Right ventricle myocardium superior (tissue), 1 donor: ENCODE measurements at regions not wholly inside any gene's neighbourhood (a gene's known extent, or its start where the extent isn't known, plus 50 kb on each side); places are given as distances from the start of the nearest gene placed in this dataset.

Experiments used
- ATAC-seq: fragments of 200-7000 bp; cut with Tn5 transposase; one replicate; pipeline ENCODE4 v1.9.1; 2020; ENCODE audit warnings: mild to moderate bottlenecking; ENCODE audit not compliant: poor library complexity
- DNase-seq: peaks from one replicate; pipeline ENCODE4 v3.0.0-alpha.2; 2020
- intact Hi-C: fragments of 100-400 bp; cut with DNase I; formaldehyde crosslinking; loops from one replicate; pipeline ENCODE4 v1.11.2; 2022
- donor health status: DM: no; HTN: yes; CAD: no; lungs with severe emphysema.

DNA sequence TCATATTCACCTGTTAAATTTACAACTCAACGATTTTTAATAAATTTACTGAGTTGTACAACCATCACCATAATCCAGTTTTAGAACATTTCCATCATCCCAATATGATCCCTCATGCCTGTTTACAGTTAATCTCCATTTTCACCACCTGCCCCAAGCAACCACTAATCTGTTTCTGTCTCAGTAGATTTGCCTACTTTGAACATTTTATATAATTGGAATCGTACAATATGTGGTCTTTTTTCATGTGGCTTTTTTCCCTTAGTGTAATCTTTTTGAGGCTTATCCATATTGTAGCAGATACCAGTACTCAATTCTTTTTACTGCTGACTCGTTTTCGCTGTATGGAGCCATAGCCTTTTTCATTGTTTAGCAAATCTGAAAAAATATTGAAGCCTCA, 123.3 kb upstream of the STT3B start:
- intact Hi-C loops, result no loop called here
- ATAC-seq (no peak), DNase-seq (no peak)

DNA sequence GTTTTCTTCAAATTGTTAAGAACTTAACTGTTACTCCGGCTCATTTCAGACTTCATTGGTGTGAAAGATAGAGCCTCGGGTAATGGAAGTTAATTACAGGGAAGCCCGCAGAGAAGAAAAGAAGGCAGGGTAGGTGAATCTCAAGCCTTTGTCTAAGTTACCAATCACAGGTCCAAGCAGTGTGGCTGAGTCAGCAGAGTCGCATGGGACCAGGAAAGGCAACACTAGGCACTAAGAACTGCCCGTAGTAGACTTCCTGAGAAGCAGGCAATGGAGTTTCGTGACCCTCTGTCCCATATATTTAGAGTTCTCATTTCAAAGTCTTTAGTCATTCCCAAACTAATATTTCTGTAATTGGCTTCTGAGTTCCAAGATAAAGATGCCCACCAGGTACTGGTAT, 122.9 kb upstream of the STT3B start:
- DNase-seq (no peak), ATAC-seq (no peak)
- intact Hi-C loops, result no loop called here

DNA sequence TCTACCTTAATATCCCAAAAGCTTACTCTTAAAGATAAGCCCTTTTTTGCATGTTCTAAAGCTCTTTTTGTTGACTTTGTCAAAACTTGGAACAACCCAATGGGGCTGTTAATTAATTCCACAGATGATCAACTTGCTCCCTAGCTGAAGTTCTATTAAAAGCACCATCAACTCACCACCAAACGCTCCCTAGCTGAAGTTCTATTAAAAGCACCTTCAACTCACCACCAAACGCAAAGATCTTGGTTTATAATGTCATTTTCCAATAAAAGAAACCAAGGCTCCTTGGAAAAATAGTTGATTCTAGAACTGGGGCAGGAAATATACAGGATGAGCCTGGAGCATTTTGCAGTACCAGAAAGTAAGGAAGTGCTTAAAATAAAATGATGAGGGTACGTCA, 122.3 kb upstream of the STT3B start:
- intact Hi-C loops, result no loop called here
- ATAC-seq, result no peak
- DNase-seq, result no peak

DNA sequence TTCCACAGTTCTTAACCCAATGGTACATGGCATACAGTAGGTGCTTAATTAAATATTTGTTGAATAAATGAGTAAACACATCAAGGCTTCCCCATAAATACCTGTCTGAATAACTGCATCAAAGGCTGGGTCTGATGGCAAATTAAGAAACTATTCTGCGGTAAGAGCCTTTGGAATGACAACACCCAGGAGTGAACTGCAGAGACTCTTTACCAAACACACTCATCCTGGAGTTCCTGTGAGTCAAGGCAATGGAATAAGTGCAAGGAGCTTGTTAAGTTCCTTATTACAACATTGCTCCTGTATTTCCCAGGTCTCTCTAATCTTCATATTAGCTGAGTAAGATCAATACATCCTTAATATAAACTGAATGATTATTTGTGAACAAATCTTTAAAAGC, 119.9 kb upstream of the STT3B start:
- ATAC-seq (no peak), DNase-seq (no peak)
- intact Hi-C loops, result no loop called here

DNA sequence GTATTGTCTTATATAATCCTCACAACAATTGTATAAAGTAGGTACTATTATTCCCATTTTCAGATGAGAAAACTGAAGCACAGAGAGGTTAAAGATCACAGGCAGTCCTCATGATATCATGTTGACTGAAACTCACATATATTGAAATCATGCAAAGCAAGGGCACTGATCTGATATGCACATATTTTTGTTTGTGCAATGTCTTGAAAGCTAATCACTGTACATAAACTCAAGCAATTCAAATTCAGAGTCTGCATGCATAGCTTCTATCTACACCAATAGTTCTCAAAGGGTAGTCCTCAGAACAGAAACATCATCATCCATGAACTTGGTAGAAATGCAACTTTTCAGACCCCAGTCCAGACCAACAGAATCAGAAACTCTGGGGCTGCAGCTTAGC, 119.2 kb upstream of the STT3B start:
- intact Hi-C loops, result no loop called here
- ATAC-seq, result no peak
- no peak for DNase-seq

DNA sequence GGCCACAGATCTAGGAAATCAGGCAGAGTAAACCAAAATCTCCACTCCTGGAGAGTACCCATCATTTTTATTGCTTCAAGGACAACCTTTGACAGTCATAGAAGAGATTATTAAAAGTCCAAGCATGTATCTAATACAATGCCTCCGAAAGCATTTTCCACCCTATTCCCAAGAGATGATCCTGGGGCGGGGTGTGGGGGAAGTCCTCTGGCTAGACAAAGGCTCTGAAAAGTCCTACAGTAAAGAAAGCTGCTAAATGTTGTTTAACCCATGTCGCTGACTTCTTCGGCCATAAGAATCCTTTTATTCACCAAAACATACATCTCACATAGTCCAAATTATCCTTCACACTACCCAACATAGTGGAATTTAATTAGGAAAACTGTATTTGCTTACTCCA, 115.7 kb upstream of the STT3B start:
- no peak for DNase-seq
- no peak for ATAC-seq
- intact Hi-C loops, result no loop called here

DNA sequence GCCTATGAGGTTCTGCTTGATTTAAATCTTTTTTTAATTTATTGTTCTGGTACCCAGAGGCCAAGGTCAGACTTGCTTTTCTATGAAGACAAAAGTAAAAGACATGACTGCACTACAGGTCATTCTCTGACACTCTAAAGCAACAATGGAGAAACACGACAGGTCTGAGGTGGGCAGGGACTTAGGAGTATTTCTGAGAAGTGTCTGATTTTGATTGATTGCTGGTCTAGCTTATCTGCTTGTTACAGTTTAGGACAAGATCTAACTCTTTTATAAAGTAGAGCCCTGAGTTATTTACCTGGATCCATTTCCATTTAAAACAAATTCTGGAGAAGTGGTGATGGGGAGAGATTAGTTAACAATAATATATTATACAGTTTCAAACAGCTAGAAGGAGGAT, 115.2 kb upstream of the STT3B start:
- DNase-seq (no peak), ATAC-seq (no peak)
- intact Hi-C loops, result no loop called here

DNA sequence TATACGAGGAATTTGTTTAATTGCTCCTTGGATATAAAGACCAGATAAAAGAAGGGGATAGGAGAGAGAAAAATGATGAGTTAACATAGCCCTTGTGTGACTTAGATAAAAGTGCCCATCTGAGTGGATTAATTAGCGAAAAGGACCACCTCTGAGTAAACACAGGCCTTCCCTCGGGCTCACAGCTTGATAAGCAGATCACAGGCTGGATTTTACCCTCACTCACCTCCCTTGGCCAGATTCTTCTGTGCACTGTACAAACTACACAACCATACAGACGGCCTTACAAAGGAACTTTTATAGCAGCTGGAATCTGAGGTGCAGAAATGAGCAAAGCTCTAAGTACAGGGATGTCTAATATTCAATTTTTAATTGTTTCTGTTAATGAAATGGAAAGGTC, 112.4 kb upstream of the STT3B start:
- intact Hi-C loops, result no loop called here
- DNase-seq, result no peak
- ATAC-seq, result no peak

DNA sequence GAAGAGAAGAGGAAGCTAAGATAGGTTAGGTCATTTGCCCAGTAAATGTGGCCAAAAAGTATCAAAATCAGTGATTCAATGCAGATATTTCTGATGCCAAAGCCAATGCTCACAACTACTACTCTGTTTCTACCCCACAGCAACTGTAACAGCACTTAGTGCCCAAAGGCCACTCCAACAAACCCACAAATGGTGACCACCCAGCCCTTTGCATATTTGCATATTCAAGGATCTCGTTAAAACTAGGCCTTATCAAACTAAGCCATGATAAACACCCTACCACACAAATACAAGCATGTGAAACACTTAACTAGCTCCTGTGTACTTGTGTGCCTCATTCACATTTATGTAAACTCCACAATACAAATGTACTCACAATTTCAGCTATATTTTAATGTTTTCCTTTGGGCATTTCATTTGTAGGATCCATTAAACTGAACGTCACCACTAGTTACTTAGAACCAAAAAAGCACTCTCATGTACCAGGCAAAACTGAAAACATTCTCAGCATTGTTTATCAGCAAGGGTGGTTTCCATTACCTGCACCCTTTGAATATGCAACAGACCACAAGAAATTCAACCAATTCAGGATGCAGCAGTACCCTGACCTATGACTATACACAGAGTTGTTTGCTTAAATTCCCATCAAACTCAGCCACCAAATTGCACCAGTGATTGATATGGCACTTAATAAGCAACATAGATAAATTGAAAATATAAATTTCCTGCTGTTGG, 111.2 kb upstream of the STT3B start:
- intact Hi-C loops, result no loop called here
- DNase-seq, result no peak
- no peak for ATAC-seq

DNA sequence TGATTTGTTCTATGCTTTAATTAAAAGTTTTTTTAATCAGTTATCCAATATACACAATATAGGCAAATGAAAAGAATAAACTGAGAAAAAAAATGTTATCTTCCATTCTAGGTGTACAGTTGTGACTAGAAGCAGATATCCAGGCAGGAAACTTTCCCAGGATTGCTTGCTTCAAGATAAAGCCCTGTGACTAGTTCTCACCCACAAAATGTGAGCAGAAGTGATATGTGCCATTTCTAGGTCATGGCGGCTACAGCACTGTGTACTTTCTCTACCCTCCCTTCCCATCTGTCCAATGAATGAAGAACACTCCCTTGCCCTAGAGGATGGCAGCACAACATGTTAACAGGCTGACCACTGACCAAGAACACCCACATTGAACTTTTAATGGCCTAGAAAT, 110.5 kb upstream of the STT3B start:
- intact Hi-C loops, result no loop called here
- no peak for ATAC-seq
- no peak for DNase-seq

DNA sequence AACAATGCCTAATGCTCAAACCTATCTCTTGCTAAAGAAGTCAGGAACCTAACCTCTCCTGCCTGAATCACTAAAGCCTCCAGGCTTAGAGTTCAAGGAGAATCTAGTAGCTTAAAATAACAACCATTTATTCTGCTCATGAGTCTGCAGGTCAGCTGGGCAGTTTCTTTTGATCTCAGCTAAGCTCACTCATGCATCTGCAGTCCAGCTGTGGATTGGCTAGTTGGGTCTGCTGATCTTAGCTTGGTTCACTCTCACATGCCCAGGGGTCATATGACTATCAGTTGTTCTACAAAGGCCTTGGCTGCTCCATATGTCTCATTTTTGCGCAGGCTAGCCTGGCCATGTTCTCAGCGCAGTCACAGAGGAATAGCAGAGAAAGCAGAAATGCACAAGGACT, 109.2 kb upstream of the STT3B start:
- DNase-seq, result no peak
- intact Hi-C loops, result no loop called here
- no peak for ATAC-seq

DNA sequence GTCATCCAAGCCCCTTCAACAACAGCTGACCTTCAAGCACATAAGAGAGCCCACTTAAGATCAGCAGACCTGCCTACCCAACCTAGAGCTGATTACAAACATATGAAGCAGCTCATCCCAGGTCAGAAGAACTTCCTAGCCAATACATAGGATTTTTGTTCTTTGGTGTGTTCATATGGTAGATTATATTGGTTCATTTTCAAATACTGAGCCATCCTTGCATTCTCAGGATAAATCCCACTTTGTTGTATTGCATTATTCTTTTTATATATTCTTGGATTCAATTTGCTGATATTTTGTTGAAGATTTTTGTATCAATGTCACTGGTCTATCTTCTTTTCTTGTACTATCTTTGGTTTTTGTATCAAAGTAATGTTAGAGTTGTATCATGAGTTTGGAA, 107.3 kb upstream of the STT3B start:
- no peak for ATAC-seq
- DNase-seq, result no peak
- intact Hi-C loops, result no loop called here

DNA sequence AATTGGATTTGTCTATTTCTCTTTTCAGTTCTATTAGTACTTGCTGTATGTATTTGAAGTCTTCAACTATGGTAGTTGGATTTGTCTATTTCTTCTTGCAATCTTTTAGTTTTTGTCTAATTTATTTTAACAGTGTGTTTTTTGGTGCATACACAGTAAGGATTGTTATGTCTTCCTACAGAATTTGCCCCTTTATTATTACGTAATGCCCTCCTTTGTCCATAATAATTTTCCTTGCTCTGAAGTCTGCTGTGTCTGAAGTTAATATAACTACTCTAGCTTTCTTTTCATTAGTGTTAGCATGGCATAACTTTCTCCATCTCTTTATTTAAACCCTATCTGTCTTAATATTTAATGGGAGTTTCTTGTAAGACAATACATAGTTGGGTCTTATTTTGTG, 105.1 kb upstream of the STT3B start:
- ATAC-seq, result no peak
- intact Hi-C loops, result no loop called here
- DNase-seq, result no peak

DNA sequence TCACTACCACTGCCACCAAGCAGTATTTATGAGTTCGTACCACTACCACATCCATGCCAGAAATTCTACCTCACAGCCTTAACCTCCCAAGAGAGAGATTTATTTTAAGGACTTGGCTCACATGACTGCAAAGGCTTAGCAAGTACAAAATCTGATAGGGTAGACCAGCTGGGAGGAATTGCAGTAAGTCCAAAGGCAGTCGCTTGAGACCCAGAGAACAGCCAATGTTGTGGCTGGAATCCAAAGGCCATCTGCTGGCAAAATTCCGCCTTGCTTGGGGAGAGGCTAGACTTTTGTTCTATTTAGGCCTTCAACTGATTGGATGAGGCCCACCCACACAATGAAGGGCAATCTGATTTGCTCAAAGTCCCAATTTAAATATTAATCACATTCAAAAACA, 101.4 kb upstream of the STT3B start:
- ATAC-seq (peak; percentile 45), DNase-seq (peak; percentile 41)
- intact Hi-C loops, result no loop called here

DNA sequence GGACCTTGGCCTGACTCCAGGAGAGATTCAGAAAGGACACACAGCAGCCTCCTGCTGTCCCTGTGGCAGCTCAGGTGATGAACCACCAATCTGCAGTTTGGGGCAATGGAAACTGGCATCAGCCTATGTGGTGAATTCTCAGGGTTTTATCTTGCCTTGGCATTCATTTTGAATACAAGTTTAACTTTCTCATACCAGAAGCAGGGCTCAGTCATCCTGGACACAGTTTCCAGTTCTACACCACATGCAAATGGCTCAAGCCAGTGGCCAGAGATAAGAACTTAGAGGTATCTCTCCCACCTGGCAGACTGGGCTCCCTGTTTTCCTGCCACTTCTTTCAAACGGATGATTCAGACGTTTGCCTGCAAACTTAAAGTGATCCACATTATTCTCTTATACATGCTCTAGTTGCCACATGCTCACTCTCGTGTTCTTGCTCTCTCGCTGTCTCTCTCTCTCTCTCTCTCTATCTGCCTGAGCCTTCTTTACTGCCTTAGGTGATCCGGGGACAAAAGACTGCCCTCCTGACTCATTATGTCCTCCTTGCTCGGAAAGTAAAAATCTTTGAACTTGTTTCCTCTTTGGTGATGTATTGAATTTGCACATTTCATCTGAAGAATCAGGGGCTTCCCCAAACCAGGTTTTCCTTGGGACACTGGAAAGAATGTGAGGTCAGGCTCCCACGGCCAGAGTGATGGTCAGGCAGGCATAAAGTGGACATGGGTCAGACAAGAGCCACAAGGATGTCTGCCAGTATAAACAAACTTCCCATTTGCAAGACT, 99.6 kb upstream of the STT3B start:
- no peak for ATAC-seq
- intact Hi-C loops, result no loop called here
- DNase-seq, result no peak

DNA sequence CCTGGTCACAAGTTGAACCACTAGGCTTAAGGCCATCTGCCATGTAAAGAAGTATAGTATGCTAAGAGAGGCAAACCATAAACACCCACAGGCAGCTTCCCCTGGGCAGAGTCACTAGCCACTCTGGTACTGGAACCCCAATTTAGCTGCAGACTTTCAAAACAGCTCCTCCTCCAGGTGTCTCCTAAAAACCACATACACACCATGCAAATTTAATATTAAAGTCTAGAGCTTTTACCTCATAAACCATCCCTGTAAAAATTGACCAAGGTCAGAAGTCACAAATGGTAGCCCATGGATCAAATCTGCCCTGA, 99.1 kb upstream of the STT3B start:
- no peak for ATAC-seq

DNA sequence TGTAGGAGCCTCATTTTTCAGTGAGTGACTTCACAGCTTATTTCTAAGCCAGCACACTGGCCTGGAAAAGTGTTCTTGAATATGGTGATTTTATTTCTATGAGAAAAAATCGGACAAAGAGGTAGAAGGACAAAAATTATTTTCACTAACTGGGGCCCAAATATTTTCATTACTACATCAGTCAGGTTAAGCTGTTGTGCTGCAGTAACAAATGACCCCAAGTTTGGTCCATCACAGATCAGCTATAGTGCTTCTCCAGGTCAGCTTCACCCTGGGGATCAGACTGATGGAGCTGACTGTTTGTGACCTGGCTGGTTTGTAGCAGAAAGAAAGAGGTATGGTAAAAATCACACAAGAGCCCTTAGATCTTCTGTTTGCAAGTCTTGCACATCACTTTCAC, 97.9 kb upstream of the STT3B start:
- ATAC-seq, result no peak
- DNase-seq, result no peak
- intact Hi-C loops, result no loop called here

More for the DNA sequence above, 99.1 kb upstream of the STT3B start:
- intact Hi-C loops, result no loop called here
- no peak for DNase-seq

DNA sequence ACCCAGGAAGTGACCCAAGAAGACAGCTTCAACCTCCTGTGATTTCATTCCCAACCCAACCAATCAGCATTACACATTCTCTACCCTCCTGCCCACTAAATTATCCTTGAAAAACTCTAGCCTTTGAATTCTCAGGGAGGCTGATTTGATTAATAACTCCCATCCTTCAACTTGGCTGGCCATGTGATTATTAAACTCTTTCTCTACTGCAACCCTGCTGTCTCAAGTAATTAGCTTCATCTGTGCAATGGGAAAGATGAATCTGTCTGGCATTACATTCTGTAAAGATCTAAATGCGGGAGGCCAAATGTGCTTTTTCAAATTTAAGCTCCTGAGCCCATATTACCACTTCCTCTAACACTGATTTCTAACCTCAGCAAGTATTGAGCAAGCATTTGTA, 95.9 kb upstream of the STT3B start:
- intact Hi-C loops, result no loop called here
- no peak for DNase-seq
- no peak for ATAC-seq

DNA sequence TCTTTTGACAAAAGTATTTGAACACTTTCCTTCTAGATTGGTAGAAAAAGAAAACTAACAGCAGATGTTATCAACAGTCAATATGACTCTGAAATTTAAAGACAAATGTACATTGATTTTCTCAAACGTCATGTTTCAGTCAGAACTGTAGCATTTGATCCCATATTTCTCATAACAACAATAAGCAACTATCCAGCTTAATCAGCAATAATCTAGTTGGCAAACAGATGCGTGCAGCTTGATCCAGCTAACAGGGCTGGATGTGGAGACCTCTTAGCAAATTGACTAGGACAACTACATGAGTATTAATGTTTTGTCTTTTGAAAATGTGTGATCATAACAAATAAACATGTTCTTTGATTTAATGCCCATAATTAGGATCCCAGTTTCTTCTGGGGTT, 94.0 kb upstream of the STT3B start:
- no peak for DNase-seq
- ATAC-seq, result no peak
- intact Hi-C loops, result no loop called here

DNA sequence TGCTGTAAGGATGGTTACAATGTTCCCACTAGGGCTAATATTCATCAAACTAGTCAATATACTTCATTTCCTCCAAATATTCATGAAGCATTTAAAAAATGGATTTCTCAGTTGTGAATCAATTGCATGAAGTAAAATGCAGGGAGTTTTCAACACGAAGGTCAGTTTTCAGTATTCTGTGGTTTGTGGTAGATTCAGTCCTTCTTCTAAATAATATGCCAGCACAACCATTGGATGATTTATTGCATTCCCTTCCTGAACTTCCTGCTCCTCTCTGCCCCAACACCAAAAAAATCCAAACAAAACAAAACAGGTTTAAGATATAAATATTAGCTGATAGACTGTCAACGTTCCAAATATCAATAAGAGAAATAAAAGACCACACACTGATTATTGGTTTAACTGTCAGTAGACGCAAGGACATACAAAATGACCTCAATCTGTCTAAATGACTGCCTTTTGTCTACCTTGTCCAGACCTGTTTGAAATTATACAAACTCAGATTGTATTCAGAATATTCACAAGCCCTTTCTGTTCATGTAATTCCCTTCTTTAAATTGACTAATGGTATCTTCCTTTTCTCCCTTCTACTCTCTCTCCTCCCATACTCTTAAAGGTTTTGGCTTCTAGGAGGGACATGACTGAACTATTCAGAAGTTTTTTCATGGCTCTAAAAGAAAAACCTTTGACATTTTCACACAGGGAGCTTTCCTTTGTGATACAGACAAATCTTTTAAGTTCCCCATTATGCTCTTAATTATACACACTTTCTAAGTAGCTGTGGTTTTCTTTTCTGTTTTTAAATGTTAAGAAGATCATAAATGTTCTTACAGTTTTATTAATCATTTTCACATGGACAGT, 92.6 kb upstream of the STT3B start:
- intact Hi-C loops, result no loop called here
- no peak for DNase-seq

More for the DNA sequence above, 92.6 kb upstream of the STT3B start:
- no peak for ATAC-seq
